ENCODE measurements at regions not wholly inside any gene's neighbourhood (a gene's known extent, or its start where the extent isn't known, plus 50 kb on each side); places are given as distances from the start of the nearest gene placed in this dataset.

GRCh38 chr10:2130705-2131305 is 393.5 kb upstream of the ADARB2 start:
- no peak for DNase-seq

DNA sequence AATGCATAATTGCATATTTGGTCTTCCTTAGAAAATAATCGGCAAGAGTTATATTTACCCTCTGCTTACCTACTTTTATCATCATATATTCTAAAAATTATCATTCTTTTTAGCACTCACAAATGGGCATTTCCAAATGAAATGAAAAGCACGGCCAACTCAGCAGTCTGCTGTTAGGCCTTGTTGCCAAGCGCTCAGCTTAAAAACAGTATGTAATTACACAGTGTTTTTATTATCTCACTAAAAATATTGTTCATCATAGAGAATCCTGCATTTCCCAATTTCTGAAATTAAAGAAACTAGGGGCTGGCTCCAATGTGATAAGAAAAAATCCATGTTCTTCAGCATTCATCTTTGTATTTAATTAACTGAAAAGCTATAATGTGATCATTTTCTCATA is 391.7 kb upstream of the ADARB2 start:
- DNase-seq: no peak

DNA sequence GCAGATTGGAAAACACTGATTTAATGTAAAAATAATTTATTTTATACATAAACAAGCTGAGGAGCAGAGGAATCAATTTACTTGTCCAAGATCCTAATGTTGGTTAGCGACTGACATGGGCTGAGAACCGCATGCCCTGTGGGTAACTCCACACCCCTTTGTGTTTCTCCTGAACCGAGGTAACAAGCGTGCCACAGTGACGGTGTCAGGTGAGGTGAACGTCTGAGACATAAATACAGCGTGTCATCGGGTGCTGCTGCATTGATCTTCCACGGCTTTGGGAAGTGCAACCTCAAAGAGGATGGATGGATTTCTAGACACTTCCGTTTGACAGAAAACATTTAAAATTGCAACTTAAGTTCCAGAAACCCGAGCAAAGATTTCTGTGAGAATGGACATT is 386.8 kb upstream of the ADARB2 start:
- DNase-seq: no peak

- no peak for DNase-seq
Measured at GRCh38 chr10:2122431-2123124, 385.3 kb upstream of the ADARB2 start.

DNA sequence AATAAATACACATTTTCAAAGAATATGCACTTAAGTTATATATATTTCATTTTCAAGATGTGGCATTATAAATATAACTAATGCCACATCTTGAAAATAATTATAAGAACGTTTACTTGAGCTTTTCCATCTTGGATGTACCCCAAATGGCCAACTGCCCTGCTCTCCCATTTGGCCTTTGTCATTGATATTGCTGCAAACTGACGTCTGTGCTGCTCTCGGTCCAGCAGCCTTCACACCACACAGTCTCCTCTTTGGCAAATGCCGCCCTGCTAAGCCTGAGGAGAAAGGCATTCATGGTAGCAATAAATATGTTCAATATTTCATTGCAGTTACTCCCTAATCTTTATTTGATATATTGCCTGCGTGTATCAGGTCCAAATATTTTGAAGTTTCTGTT is 384.6 kb upstream of the ADARB2 start:
- no peak for DNase-seq

GRCh38 chr10:2121315-2121714 is 384.0 kb upstream of the ADARB2 start:
- DNase-seq: no peak

GRCh38 chr10:2120746-2121145 is 383.4 kb upstream of the ADARB2 start:
- DNase-seq: no peak

DNA sequence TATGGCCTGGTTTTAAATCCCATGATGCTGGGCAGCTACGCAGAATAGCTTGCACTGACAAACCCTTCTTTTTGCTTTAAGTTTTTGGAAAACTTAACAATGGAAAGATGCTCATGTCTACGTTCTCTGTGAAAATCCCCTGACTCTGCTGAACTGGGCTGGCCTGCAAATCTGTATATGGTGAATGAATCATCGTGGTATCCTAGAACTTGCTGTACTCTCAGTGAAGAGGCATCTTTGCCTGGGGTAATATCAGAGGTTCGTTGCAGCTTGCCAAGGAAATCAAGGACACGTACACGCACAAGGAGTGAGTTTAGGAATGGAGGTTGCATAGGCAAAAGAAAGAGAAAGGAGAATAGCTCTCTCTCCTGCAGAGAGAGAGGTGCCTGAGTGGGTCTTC is 382.0 kb upstream of the ADARB2 start:
- DNase-seq: no peak

- no peak for DNase-seq
Measured at GRCh38 chr10:2118201-2118600, 380.9 kb upstream of the ADARB2 start.

- DNase-seq: no peak
Measured at GRCh38 chr10:2117641-2118040, 380.3 kb upstream of the ADARB2 start.

DNA sequence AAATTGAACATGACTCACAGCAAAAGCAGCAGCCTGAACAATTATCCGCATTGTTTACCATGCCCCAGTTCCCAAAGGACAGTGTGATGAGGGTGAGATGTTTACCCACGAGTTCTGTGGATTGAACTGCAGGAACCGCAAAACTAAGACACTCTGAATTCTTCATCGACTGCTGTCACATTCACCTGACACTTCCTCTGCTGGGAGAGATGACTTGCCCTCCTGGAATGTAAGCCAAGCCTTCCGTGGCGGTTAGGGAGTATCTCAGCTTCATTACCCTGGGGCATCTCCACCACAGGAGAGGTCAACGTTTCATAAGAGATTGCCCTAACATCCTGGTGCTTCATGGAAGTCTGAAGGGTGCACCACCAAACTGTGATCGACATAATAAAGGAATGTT is 374.6 kb upstream of the ADARB2 start:
- DNase-seq: no peak

GRCh38 chr10:2108496-2108895 is 371.2 kb upstream of the ADARB2 start:
- no peak for DNase-seq

- DNase-seq: no peak
Measured at GRCh38 chr10:2106641-2107040, 369.3 kb upstream of the ADARB2 start.

- DNase-seq: no peak
Measured at GRCh38 chr10:2099321-2099720, 362.0 kb upstream of the ADARB2 start.

DNA sequence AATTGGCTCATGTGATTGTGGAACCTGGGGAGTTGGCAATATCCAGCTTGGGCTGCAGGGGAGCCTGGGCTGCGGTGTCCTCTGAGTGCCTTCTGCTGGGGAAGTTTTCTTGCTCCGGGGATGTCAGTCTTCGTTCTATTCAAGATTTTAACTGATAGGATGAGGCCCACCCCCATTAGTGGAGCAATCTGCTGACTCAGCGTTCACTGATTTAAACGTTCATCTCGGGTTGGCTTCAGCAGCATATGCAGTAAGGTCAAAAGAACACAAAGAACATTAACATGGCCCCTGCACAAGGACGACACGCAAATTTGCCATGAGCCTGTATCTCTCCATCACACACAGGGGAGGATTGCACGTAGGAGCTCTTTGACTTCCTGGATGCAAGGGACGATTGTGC is 360.6 kb upstream of the ADARB2 start:
- DNase-seq: no peak

GRCh38 chr10:2094171-2094570 is 356.8 kb upstream of the ADARB2 start:
- DNase-seq: no peak

DNA sequence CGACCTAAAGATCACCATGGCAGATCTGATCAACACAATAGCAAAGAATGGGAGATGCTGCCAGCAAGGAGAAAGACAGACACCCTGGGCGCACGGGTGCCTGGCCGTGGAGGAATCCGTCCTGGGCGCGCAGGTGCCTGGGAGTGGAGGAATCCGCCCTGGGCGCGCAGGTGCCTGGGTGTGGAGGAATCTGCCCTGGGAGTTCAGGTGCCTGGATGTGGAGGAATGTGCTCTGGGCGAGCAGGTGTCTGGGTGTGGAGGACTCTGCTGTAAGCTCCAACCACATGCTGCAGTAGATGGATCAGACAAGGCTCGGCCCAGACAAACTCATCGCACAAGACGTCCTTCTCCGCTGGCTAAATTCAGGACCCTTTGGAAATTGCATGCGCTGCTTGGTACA is 346.3 kb upstream of the ADARB2 start:
- DNase-seq: no peak

- DNase-seq: no peak
Measured at GRCh38 chr10:2081501-2081900, 344.2 kb upstream of the ADARB2 start.

GRCh38 chr10:2079603-2080078 is 342.3 kb upstream of the ADARB2 start:
- DNase-seq: no peak

DNA sequence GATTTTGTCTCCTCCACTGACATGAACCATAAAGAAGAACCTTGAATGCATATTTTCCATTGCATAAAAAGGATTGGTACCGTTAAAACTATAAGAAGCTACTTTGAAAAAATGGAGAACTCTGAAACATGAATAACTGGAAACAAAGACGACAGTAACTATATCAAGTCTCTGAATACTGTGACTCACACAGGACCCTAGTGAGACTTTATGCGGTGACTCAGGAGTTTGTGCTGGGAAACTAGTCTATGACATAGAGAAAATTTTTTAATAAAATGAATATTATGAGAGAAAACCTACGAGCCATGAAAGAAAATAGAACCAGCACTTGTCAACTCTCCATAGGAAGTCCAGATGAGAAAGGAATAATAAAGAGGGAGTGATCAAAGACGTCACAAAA is 339.9 kb upstream of the ADARB2 start:
- DNase-seq: no peak

DNA sequence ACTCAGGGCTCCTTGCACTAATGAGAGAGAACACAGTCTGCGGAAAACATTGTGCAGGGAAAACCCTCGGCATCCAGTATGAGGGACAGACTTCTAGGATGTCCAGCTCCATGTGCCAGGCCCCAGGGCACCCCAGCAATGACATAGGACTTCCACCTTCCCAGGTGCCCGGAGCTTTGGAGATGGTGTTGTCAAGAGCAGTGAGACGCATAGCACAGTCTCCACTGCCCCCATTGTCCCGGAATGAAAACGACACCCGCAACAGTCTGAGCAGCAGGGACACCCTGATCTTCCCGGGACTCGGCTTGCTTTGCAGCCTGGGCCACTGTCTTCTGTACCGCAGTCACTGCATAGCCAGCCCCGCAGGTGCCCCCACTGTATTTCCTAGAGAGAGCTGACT is 339.2 kb upstream of the ADARB2 start:
- no peak for DNase-seq

GRCh38 chr10:2067015-2067414 is 329.7 kb upstream of the ADARB2 start:
- no peak for DNase-seq

DNA sequence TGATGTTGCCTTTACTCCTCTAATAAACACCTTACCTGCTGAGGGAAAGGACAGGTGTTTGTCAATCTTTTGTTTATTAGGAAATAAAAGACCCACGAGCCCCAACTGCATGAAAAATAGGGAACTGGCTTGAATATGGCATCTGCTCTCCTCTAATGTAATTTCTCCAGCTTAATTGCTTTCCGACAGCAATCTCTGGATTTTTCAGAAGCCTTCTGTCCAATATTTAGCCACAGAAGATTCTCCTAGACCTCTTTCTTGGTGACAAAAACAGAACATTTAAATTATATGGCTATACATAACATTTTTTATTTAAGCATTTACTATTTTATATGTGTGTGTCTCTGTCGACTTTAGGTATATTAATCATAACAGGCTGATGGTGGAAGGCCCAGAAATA is 317.4 kb upstream of the ADARB2 start:
- no peak for DNase-seq

DNA sequence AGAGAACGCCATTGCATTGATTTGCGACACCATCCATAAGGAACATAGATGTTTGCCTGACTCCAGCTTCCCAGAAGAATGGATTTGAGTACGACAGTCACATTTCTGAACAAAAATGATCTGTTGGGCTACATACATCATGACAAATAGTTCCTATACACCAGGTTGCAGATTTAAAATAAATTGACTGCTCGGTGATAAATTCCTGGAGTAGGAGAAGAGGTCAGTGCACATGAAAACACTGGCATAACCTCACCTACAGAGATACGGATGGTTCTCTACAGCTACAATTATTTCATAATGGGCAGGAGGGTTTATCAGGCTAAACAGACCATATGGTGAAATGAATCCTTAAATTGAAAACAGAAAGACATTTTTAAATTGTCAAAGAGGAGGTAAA is 316.5 kb upstream of the ADARB2 start:
- no peak for DNase-seq

- DNase-seq: no peak
Measured at GRCh38 chr10:2051108-2051507, 313.8 kb upstream of the ADARB2 start.
